ENCODE measurements at regions not wholly inside any gene's neighbourhood (a gene's known extent, or its start where the extent isn't known, plus 50 kb on each side); places are given as distances from the start of the nearest gene placed in this dataset.

DNA sequence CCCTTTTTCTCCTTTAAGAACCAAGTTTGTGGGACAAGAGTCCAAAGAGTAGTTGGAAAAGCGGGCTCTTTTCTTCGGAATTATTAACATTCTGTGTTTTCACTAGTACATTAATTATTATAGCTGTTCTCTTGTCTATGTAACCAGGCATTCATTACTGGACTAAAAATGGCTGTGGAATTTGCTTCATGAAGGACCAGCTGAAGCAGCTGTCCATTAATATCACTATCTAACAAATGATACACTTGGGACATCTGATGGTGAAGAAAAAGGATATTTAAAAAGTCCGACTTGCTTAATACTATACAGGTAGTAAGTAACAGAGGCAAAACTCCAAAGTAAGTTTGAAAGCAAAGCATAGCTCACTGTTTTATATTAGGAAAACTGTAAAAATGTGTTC lies 728.9 kb upstream of the DPPA4 start:
- Histone ChIP-seq H3K4me1 (ENCODE audit: control insufficient read depth in 4 of 4, insufficient read depth in 4 of 4, low read length in 3 of 4) (no peaks in the 10 kb centered on the region), H3K27ac (ENCODE audit: low read depth in 1 of 2, low read length in 2 of 2) (no peak overlapping the region), H3K36me3 (ENCODE audit: control insufficient read depth in 4 of 4, insufficient read depth in 3 of 4, low read depth in 1 of 4, low read length in 3 of 4) (no peaks in the 10 kb centered on the region), H3K9ac (ENCODE audit: low read depth in 1 of 2, low read length in 2 of 2) (no peak overlapping the region), H3K4me3 (ENCODE audit: low read depth in 1 of 3, low read length in 3 of 3) (no peak overlapping the region), H3K27me3 (ENCODE audit: control insufficient read depth in 4 of 4, insufficient read depth in 4 of 4, low read length in 3 of 4) (no peaks in the 10 kb centered on the region), H3K9me3 (ENCODE audit: control insufficient read depth in 4 of 4, low read length in 3 of 4) (peaks cover 0 to 3% (median 0%) of the 10 kb centered on the region in 4 donors)
- TF ChIP-seq REST (IDR thresholded peaks at IDR 0.05) (no peak), HNF4A (conservative IDR thresholded peaks at IDR 0.05) (no peak), GABPA (IDR thresholded peaks at IDR 0.05 in 1 of 2, conservative IDR thresholded peaks at IDR 0.05 in 1 of 2) (no peak), TAF1 (conservative IDR thresholded peaks at IDR 0.05) (no peak), HNF4G (IDR thresholded peaks at IDR 0.05) (no peak), YY1 (IDR thresholded peaks at IDR 0.05) (no peak), JUND (IDR thresholded peaks at IDR 0.05) (no peak), CTCF (IDR thresholded peaks at IDR 0.05; ENCODE audit: low read depth, low read length, missing input control) (no peak), EGR1 (IDR thresholded peaks at IDR 0.05; ENCODE audit: low read depth in 2 of 2) (no peak), SP1 (IDR thresholded peaks at IDR 0.05) (no peak)
- TF ChIP-seq, protein P1, sequence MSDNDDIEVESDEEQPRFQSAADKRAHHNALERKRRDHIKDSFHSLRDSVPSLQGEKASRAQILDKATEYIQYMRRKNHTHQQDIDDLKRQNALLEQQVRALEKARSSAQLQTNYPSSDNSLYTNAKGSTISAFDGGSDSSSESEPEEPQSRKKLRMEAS (IDR thresholded peaks at IDR 0.05), result no peak
- no peak for DNase-seq (ENCODE audit: low spot score)
- 87% methylated on average over 3 of the region's 3 CpGs for WGBS

- Histone ChIP-seq H3K4me3 (ENCODE audit: low read depth in 1 of 3, low read length in 3 of 3) (no peak overlapping the region), H3K9me3 (ENCODE audit: control insufficient read depth in 4 of 4, low read length in 3 of 4) (peaks cover 0 to 3% (median 0%) of the 10 kb centered on the region in 4 donors), H3K27ac (ENCODE audit: low read depth in 1 of 2, low read length in 2 of 2) (no peak overlapping the region), H3K9ac (ENCODE audit: low read depth in 1 of 2, low read length in 2 of 2) (no peak overlapping the region), H3K27me3 (ENCODE audit: control insufficient read depth in 4 of 4, insufficient read depth in 4 of 4, low read length in 3 of 4) (no peaks in the 10 kb centered on the region), H3K36me3 (ENCODE audit: control insufficient read depth in 4 of 4, insufficient read depth in 3 of 4, low read depth in 1 of 4, low read length in 3 of 4) (no peaks in the 10 kb centered on the region), H3K4me1 (ENCODE audit: control insufficient read depth in 4 of 4, insufficient read depth in 4 of 4, low read length in 3 of 4) (no peaks in the 10 kb centered on the region)
- WGBS, result 85% methylated on average over 1 of the region's 1 CpG
- no peak for DNase-seq (ENCODE audit: low spot score)
- no peak for TF ChIP-seq RXRA (IDR thresholded peaks at IDR 0.05)
- TF ChIP-seq ZBTB33 (IDR thresholded peaks at IDR 0.05), result no peak
- no peak for TF ChIP-seq RAD21 (IDR thresholded peaks at IDR 0.05)
- TF ChIP-seq TAF1 (conservative IDR thresholded peaks at IDR 0.05), result no peak
- TF ChIP-seq, protein P1 (IDR thresholded peaks at IDR 0.05), result no peak
- TF ChIP-seq REST (IDR thresholded peaks at IDR 0.05), result no peak
- TF ChIP-seq YY1 (IDR thresholded peaks at IDR 0.05), result no peak
- TF ChIP-seq FOXA1 (IDR thresholded peaks at IDR 0.05), result no peak
Observed at GRCh38 chr3:110067527-110067926, 730.2 kb upstream of the DPPA4 start.
